ENCODE measurements at regions not wholly inside any gene's neighbourhood (a gene's known extent, or its start where the extent isn't known, plus 50 kb on each side); places are given as distances from the start of the nearest gene placed in this dataset.
"Not testable (repeated sequence)": the region's sequence is repeated elsewhere in the genome, so short reads cannot be mapped to it uniquely, and the experiment has no call there.

- no peak for DNase-seq
These were observed 529.1 kb upstream of the SMIM31 start for GRCh38 chr4:164224871-164225270.

- DNase-seq, result no peak
These were observed 524.7 kb upstream of the SMIM31 start for GRCh38 chr4:164229255-164229654.

- DNase-seq, result no peak
These were observed 514.5 kb upstream of the SMIM31 start for GRCh38 chr4:164239433-164239832.

GRCh38 chr4:164239976-164240375, 514.0 kb upstream of the SMIM31 start:
- DNase-seq, result no peak

GRCh38 chr4:164251257-164251656, 502.7 kb upstream of the SMIM31 start:
- DNase-seq, result no peak

- no peak for DNase-seq
These were observed 501.6 kb upstream of the SMIM31 start for GRCh38 chr4:164252286-164252685.

GRCh38 chr4:164261831-164262230, 492.1 kb upstream of the SMIM31 start:
- DNase-seq, result no peak

- not testable (repeated sequence) for DNase-seq
These were observed 491.4 kb upstream of the SMIM31 start for GRCh38 chr4:164262508-164262907.

- DNase-seq, result not testable (repeated sequence)
These were observed 476.5 kb upstream of the SMIM31 start for GRCh38 chr4:164277414-164277813.

GRCh38 chr4:164287173-164287572, 466.8 kb upstream of the SMIM31 start:
- no peak for DNase-seq

- no peak for DNase-seq
These were observed 465.4 kb upstream of the SMIM31 start for GRCh38 chr4:164288578-164288977.

- no peak for DNase-seq
These were observed 460.7 kb upstream of the SMIM31 start for GRCh38 chr4:164293203-164293602.

GRCh38 chr4:164293743-164294142, 460.2 kb upstream of the SMIM31 start:
- no peak for DNase-seq

GRCh38 chr4:164301430-164301829, 452.5 kb upstream of the SMIM31 start:
- no peak for DNase-seq

GRCh38 chr4:164304101-164304639, 449.8 kb upstream of the SMIM31 start:
- DNase-seq, result no peak

GRCh38 chr4:164304861-164305260, 449.1 kb upstream of the SMIM31 start:
- DNase-seq, result no peak

GRCh38 chr4:164307262-164307661, 446.7 kb upstream of the SMIM31 start:
- DNase-seq, result no peak

GRCh38 chr4:164312671-164313070, 441.3 kb upstream of the SMIM31 start:
- no peak for DNase-seq

GRCh38 chr4:164313853-164314252, 440.1 kb upstream of the SMIM31 start:
- DNase-seq, result no peak

- no peak for DNase-seq
These were observed 435.6 kb upstream of the SMIM31 start for GRCh38 chr4:164318350-164318749.

GRCh38 chr4:164319688-164320087, 434.2 kb upstream of the SMIM31 start:
- no peak for DNase-seq

- no peak for DNase-seq
These were observed 433.1 kb upstream of the SMIM31 start for GRCh38 chr4:164320847-164321246.

GRCh38 chr4:164326056-164326455, 427.9 kb upstream of the SMIM31 start:
- DNase-seq, result no peak

- DNase-seq, result no peak
These were observed 416.5 kb upstream of the SMIM31 start for GRCh38 chr4:164337219-164337944.

- DNase-seq, result no peak
These were observed 410.4 kb upstream of the SMIM31 start for GRCh38 chr4:164343472-164343976.
